HG03432 (cell line): ENCODE measurements at regions not wholly inside any gene's neighbourhood (a gene's known extent, or its start where the extent isn't known, plus 50 kb on each side); places are given as distances from the start of the nearest gene placed in this dataset.
"Not testable (repeated sequence)": the region's sequence is repeated elsewhere in the genome, so short reads cannot be mapped to it uniquely, and the experiment has no call there.

Experiments used
- ATAC-seq: cut with Tn5 transposase; IDR thresholded peaks from one replicate; pipeline ENCODE4 v1.9.1; 2021; ENCODE audit warnings: mild to moderate bottlenecking, moderate library complexity; ENCODE audit not compliant: unreplicated experiment

DNA sequence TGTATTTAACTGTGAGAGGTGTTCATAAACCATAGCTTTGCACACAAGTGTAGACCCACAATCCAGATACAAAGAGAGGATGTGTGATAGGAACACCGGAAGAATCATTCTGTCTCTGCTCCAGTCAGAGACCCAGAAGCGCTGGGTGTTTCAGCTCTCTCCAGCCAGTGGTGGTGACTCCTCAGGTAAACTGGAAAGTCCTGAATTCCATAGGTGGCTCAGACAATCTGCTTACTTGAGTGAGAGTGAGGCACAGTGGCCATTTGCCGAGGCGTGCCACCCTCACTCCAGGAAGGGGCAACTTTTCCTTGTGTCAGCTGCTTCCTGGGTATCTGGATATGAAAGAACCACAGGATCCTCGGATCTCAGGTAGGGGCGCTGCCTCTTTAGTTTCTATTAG is 171.5 kb downstream of the KCNS3 start:
- ATAC-seq, result no peak

DNA sequence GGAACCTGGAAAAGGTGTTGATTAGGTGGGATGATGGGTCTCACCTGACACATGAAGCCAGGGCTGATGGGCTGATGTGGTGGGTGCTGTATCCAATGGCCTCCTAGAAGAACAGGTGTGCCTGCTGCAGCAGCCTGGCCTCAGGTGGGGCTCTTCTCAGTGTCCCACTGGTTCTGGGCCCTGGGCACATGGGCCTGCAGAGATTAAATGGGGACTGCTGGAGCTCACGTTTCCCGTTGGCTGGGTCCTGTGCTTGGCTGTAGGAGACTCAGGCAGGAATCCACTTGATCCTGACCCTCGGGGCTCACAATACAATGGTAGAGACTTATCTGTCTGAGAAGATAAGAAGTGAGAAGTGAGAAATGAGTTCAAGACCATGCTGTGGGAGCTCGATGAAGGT is 170.9 kb downstream of the KCNS3 start:
- no peak for ATAC-seq

DNA sequence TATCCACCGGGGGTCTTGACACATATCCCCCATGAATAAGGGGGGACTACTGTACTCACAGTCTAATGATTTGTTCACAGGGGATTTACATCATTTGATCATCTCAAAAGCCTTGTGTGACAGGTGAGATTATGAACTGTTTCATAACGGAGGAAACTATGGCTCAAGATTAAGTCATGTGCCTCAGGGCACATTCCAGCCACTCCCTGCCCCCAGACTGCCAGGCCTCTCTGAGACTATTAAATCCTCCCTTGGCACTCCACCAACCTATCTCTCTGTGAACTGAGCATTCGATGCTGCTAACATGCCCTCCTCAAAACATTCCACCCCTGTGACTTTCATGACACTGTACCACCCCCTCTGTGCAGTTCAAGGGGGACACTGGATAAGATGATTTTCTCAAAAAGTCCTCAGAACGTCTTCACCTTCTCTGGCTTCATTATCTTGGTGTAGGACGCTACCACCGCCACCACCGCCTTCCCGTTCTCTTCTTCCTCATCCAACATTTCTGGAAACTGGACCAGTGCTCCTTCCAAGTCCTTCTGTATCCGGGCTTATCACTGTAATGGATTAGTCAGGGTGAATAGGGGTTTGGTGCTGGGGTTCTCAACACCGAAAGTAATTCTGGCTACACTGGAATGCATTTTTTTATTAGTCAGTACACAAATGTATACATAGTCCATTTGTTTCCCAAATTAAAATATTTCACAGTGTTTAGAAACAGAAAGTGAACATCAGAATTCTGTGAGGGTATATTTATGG is 169.6 kb downstream of the KCNS3 start:
- no peak for ATAC-seq

GRCh38 chr2:18047213-18047611 is 168.7 kb downstream of the KCNS3 start:
- no peak for ATAC-seq

DNA sequence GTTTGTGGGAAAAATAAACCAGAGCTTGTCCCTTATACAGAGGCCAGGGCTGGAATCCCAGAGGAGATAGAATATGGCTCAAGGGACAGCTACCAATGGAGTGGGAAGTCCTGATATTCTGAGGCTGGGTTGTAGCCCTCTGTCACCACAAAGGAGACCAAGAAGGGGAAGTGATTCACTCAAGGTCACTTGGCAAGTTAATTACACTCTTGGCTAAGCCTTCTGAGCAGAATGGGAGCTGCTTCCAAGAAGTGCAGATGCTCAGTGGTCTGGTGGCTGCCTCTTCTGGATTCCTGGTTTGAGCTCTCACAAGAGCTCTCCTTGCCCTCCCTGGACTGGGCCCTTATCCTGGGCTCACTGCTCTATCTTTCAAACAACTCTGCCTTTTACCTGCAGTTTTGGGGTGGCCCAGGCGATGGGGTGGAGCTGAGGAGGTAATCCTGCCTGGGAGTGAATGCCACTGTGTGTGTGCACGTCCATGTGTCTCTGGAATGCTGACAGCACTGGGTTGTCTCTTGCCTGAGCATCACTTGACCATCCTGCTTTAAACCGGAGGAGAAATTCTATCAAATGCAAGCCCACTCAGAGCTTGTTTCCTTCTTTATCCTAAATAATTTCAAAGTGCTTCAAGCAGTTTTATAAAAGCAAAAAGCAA is 168.2 kb downstream of the KCNS3 start:
- ATAC-seq, result no peak

- ATAC-seq, result no peak
Observed at GRCh38 chr2:18046017-18046416, 167.6 kb downstream of the KCNS3 start.

- ATAC-seq, result no peak
Observed at GRCh38 chr2:18045230-18045629, 166.8 kb downstream of the KCNS3 start.

GRCh38 chr2:18017381-18017780 is 138.9 kb downstream of the KCNS3 start:
- ATAC-seq, result not testable (repeated sequence)

GRCh38 chr2:18009891-18010290 is 131.4 kb downstream of the KCNS3 start:
- no peak for ATAC-seq

- ATAC-seq, result no peak
Observed at GRCh38 chr2:18005411-18005810, 126.9 kb downstream of the KCNS3 start.

GRCh38 chr2:18001671-18002070 is 123.2 kb downstream of the KCNS3 start:
- ATAC-seq, result no peak

DNA sequence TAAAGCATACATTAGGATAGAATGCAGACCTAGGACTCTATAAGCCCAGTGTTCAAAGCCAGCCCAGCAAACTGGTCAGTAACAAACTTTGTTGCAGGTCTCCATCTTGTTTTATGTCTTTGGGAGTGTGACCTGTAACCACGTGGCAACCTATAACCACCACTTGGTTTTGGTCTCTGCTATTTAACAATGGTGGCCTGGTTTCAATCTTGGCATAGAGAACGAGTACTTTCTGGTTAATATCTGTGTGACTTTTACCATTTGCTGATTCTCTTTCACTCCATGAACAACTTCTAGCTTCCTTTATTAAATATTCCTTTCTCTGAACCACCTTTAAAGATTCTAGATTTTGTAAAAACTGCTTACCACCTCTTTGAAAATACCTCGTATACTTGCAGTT is 118.5 kb downstream of the KCNS3 start:
- no peak for ATAC-seq

- ATAC-seq, result no peak
Observed at GRCh38 chr2:17995593-17995992, 117.1 kb downstream of the KCNS3 start.
